GM12878 (cell line): ENCODE measurements at regions not wholly inside any gene's neighbourhood (a gene's known extent, or its start where the extent isn't known, plus 50 kb on each side); places are given as distances from the start of the nearest gene placed in this dataset.
A peak's percentile ranks its signal among the peaks of the same experiment; 100 is the strongest.
"Not testable (repeated sequence)": the region's sequence is repeated elsewhere in the genome, so short reads cannot be mapped to it uniquely, and the experiment has no call there.

Experiments used
- ATAC-seq: fragments of 200-7000 bp; cut with Tn5 transposase; 3 replicates; pipeline ENCODE4 v1.9.1; 2020; ENCODE audit warnings: mild to moderate bottlenecking, moderate library complexity
- BruUV-seq: library from RNA; stranded (reverse); fragments of 400-500 nt; replicated peaks from 2 replicates; lab custom pipeline; 2021; lab: Mats Ljungman, UMichigan
- CTCF ChIA-PET: fragments of 300-600 bp; sonication (Branson Sonifier 250); formaldehyde crosslinking; extraction: SDS; loops from one replicate; lab custom pipeline; 2021; ENCODE audit warnings: inconsistent platforms; lab: Yijun Ruan, JAX
- POLR2A ChIA-PET: fragments of 350-600 bp; formaldehyde crosslinking; extraction: SDS; loops from one replicate; lab custom pipeline; 2021; ENCODE audit warnings: inconsistent platforms; lab: Charles Lee
- RAD21 ChIA-PET: fragments of 300-600 bp; sonication (Branson Sonifier 250); formaldehyde crosslinking; loops from one replicate; lab custom pipeline; 2023; ENCODE audit warnings: antibody characterized with exemption; ENCODE audit not compliant: unreplicated experiment; lab: Charles Lee
- SMC1A ChIA-PET: fragments of 300-600 bp; sonication (Branson Sonifier 250); formaldehyde crosslinking; loops from one replicate; lab custom pipeline; 2023; ENCODE audit not compliant: unreplicated experiment, uncharacterized antibody; lab: Charles Lee
- DNase-seq: peaks from one replicate; pipeline ENCODE4 v3.0.0-alpha.2; 2011; ENCODE audit warnings: low read depth, low spot score
- FAIRE-seq: peaks from 3 replicates; lab custom pipeline; 2011; peaks lifted over from hg19 to GRCh38; lab: Jason Lieb, UNC
- H2AFZ ChIP-seq: 2 replicates; pipeline ENCODE4 v1.6.0; 2011; ENCODE audit warnings: low read depth, low read length, control low read depth; ENCODE audit not compliant: control insufficient read depth
- H3K27ac ChIP-seq: 2 replicates; pipeline ENCODE4 v1.5.1; 2011; ENCODE audit warnings: control low read depth; ENCODE audit not compliant: control insufficient read depth, insufficient read depth
- H3K27me3 ChIP-seq, 2 experiments: replicated peaks in 1 of 2; 2 replicates each; pipeline versions ENCODE4 v1.6.0 to v1.6.1; 2011; ENCODE audit warnings: low read length in 1 of 2; ENCODE audit not compliant: control insufficient read depth in 2 of 2, insufficient read depth in 2 of 2
- H3K36me3 ChIP-seq, 2 experiments: 2 replicates each; pipeline ENCODE4 v1.5.1; 2011; ENCODE audit warnings: low read length in 1 of 2; ENCODE audit not compliant: control insufficient read depth in 2 of 2, insufficient read depth in 2 of 2
- H3K4me1 ChIP-seq: 2 replicates; pipeline ENCODE4 v1.6.1; 2011; ENCODE audit warnings: mild to moderate bottlenecking, low read length, moderate library complexity, mixed read lengths; ENCODE audit not compliant: control insufficient read depth, insufficient read depth
- H3K4me2 ChIP-seq: 2 replicates; pipeline ENCODE4 v1.6.0; 2011; ENCODE audit warnings: control low read depth; ENCODE audit not compliant: control insufficient read depth, insufficient read depth
- H3K4me3 ChIP-seq: fragments of 200-600 bp; sonication (generic); 2 replicates; pipeline ENCODE4 v1.5.1; 2016
- H3K79me2 ChIP-seq: 2 replicates; pipeline ENCODE4 v1.6.0; 2011; ENCODE audit warnings: low read length; ENCODE audit not compliant: control insufficient read depth, insufficient read depth
- H3K9ac ChIP-seq: 2 replicates; pipeline ENCODE4 v1.8.0; 2011; ENCODE audit warnings: low read length, control low read depth, mixed read lengths; ENCODE audit not compliant: control insufficient read depth, insufficient read depth
- H3K9me3 ChIP-seq: replicated peaks from 3 replicates; pipeline ENCODE4 v1.5.1; 2011; ENCODE audit warnings: mild to moderate bottlenecking, low read length; ENCODE audit not compliant: control insufficient read depth, insufficient read depth
- H4K20me1 ChIP-seq: 2 replicates; pipeline ENCODE4 v1.6.0; 2011; ENCODE audit not compliant: control insufficient read depth, insufficient read depth
- BHLHE40 ChIP-seq, 2 experiments: fragments of 450-650 bp in 1 of 2; IDR thresholded peaks; 2 replicates each; pipeline ENCODE4 v1.6.1; 2011 to 2017; ENCODE audit warnings: low read depth in 2 of 2, borderline replicate concordance in 1 of 2, improper control_type of control experiment in 1 of 2, low read length in 1 of 2, mild to moderate bottlenecking in 1 of 2
- MLLT1 ChIP-seq: fragments of 450-650 bp; IDR thresholded peaks from 2 replicates; pipeline ENCODE4 v1.6.1; 2016; ENCODE audit warnings: mild to moderate bottlenecking
- MXI1 ChIP-seq: fragments of 150-350 bp; IDR thresholded peaks from 2 replicates; pipeline ENCODE4 v1.6.1; 2011; ENCODE audit warnings: low read depth, mild to moderate bottlenecking, inconsistent platforms, low read length, improper control_type of control experiment
- NKRF ChIP-seq: fragments of 450-650 bp; conservative IDR thresholded peaks from 2 replicates; pipeline ENCODE4 v1.6.1; 2017; ENCODE audit warnings: mild to moderate bottlenecking, moderate library complexity
- NR2C1 ChIP-seq: fragments of 450-650 bp; IDR thresholded peaks from 2 replicates; pipeline ENCODE4 v1.6.1; 2017; ENCODE audit warnings: antibody characterized with exemption, mild to moderate bottlenecking, moderate library complexity
- NR2F1 ChIP-seq: fragments of 450-650 bp; conservative IDR thresholded peaks from 2 replicates; pipeline ENCODE4 v1.6.1; 2017; ENCODE audit warnings: mild to moderate bottlenecking
- PAX5 ChIP-seq: IDR thresholded peaks from 2 replicates; pipeline ENCODE4 v1.6.1; 2011; ENCODE audit warnings: low read depth, low read length, borderline replicate concordance
- RAD51 ChIP-seq: fragments of 450-650 bp; IDR thresholded peaks from 2 replicates; pipeline ENCODE4 v1.6.1; 2016; ENCODE audit warnings: moderate library complexity, mild to moderate bottlenecking, inconsistent platforms
- RUNX3 ChIP-seq: IDR thresholded peaks from 2 replicates; pipeline ENCODE4 v1.6.1; 2012; ENCODE audit warnings: low read length, inconsistent platforms
- SKIL ChIP-seq: fragments of 450-650 bp; IDR thresholded peaks from 2 replicates; pipeline ENCODE4 v1.6.1; 2017; ENCODE audit warnings: mild to moderate bottlenecking, low read depth, inconsistent platforms; ENCODE audit not compliant: poor library complexity, severe bottlenecking
- WGBS: methylation state at CpG from one replicate; pipeline ENCODE4 v1.1.6; 2016; ENCODE audit warnings: low lambda C conversion rate; ENCODE audit not compliant: insufficient replicate concordance, insufficient coverage; ENCODE audit errors: missing lambda C conversion rate; 5-methylcytosine and 5-hydroxymethylcytosine counted together
- in situ Hi-C: fragments of 300-500 bp; cut with MboI; formaldehyde crosslinking; loops from 9 replicates; pipeline ENCODE4 v1.14.3; 2018; ENCODE audit warnings: mixed read lengths
- intact Hi-C: fragments of 100-400 bp; cut with micrococcal nuclease; formaldehyde crosslinking; loops from one replicate; pipeline ENCODE4 v1.14.2; 2022; ENCODE audit not compliant: unreplicated experiment

- H3K9me3 ChIP-seq, FAIRE-seq, SMC1A ChIA-PET, H3K4me2 ChIP-seq, H3K36me3 ChIP-seq, ATAC-seq, intact Hi-C loops, H3K27me3 ChIP-seq, DNase-seq, BruUV-seq, CTCF ChIA-PET, H3K4me1 ChIP-seq, H4K20me1 ChIP-seq, POLR2A ChIA-PET, RAD21 ChIA-PET, H2AFZ ChIP-seq, H3K9ac ChIP-seq: not testable (repeated sequence)
- H3K79me2 ChIP-seq, result peaks cover 46% of the 10 kb centered on the region
- in situ Hi-C loops, result loop anchor here (25.0 kb wide), 1 partner anchor 480 kb away; no protein-coding TSS in a partner anchor
- WGBS, result 2% methylated on average over 4 of the region's 6 CpGs
- H3K4me3 ChIP-seq, result peak overlapping the region; percentile 44; the same call in 1 of the 2 replicates
- peak in 1 of 2 experiments; percentile 21; a peak in 1 of 4 replicates for TF ChIP-seq BHLHE40 (IDR thresholded peaks at IDR 0.05; ENCODE audit: borderline replicate concordance in 1 of 2, low read depth in 2 of 2, low read length in 1 of 2)
- TF ChIP-seq PAX5, result 0 out of 2 replicates have a peak, but pooled peaks have one; percentile 37
- peak; percentile 11; the same call in 1 of the 2 replicates for TF ChIP-seq RUNX3
- H3K27ac ChIP-seq, result peak overlapping the region; percentile 39
These were observed 71.1 kb upstream of the SPN start for GRCh38 chr16:29591919-29592318.

GRCh38 chr16:29594269-29594925 lies 68.7 kb upstream of the SPN start:
- BruUV-seq, SMC1A ChIA-PET, H4K20me1 ChIP-seq, POLR2A ChIA-PET, H3K36me3 ChIP-seq, H3K9me3 ChIP-seq, H2AFZ ChIP-seq, intact Hi-C loops, H3K4me1 ChIP-seq, H3K27me3 ChIP-seq, CTCF ChIA-PET, H3K27ac ChIP-seq, RAD21 ChIA-PET, FAIRE-seq, DNase-seq, H3K9ac ChIP-seq: not testable (repeated sequence)
- Histone ChIP-seq H3K4me3 (peak overlapping the region; percentile 55; the same call in 1 of the 2 replicates), H3K4me2 (0 out of 2 replicates have a peak overlapping the region, but pooled peaks have one; percentile 17), H3K79me2 (peaks cover 33% of the 10 kb centered on the region)
- peak; percentile 80 for ATAC-seq
- WGBS, result 0% methylated on average over 4 of the region's 38 CpGs
- in situ Hi-C loops, result loop anchor here (25.0 kb wide), 1 partner anchor 482 kb away; no protein-coding TSS in a partner anchor
- TF ChIP-seq RAD51 (peak; percentile 86), SKIL (peak; percentile 59), MXI1 (0 out of 2 replicates have a peak, but pooled peaks have one; percentile 19), MLLT1 (0 out of 2 replicates have a peak, but pooled peaks have one; percentile 25), BHLHE40 (IDR thresholded peaks at IDR 0.05; ENCODE audit: borderline replicate concordance in 1 of 2, low read depth in 2 of 2, low read length in 1 of 2) (peak; percentile 16 to 82; a peak in 2 of 4 replicates), NR2F1 (peak; percentile 62), NKRF (peak; percentile 63; the same call in 1 of the 2 replicates), NR2C1 (peak; percentile 40; the same call in 1 of the 2 replicates)
